ENCODE measurements at regions not wholly inside any gene's neighbourhood (a gene's known extent, or its start where the extent isn't known, plus 50 kb on each side); places are given as distances from the start of the nearest gene placed in this dataset.

GRCh38 chr5:163360656-163361055 lies 76.7 kb upstream of the CCNG1 start:
- intact Hi-C loops (cut with micrococcal nuclease; ENCODE audit: unreplicated experiment) (no loop called here), in situ Hi-C loops (cut with HindIII; ENCODE audit: low pct_unique_long_range_greater_than_20kb, low sequenced_read_pairs) (no loop called here)
- ATAC-seq: no peak
- Histone ChIP-seq H3K4me1 (ENCODE audit: control insufficient read depth, insufficient read depth, low read length) (no peaks in the 10 kb centered on the region), H3K27ac (ENCODE audit: low read length) (no peak overlapping the region), H3K9me3 (ENCODE audit: control insufficient read depth, insufficient read depth, low read depth, low read length) (0 out of 2 replicates have a peak, but pooled peaks cover 3% of the 10 kb centered on the region), H3K4me3 (ENCODE audit: low read depth in 2 of 2, low read length in 2 of 2) (no peak overlapping the region), H3K27me3 (ENCODE audit: control insufficient read depth, insufficient read depth, low read length) (no peaks in the 10 kb centered on the region), H3K36me3 (ENCODE audit: control insufficient read depth, insufficient read depth, low read length) (no peaks in the 10 kb centered on the region)
- no TSS peak for BruUV-seq (replicated peaks)
- POLR2A ChIA-PET: no interaction called here
- TF ChIP-seq TCF7L2 (IDR thresholded peaks at IDR 0.05; ENCODE audit: low read depth, low read length): no peak
- no peak for DNase-seq (ENCODE audit: low read depth, low spot score)
- CTCF ChIA-PET: no interaction called here

DNA sequence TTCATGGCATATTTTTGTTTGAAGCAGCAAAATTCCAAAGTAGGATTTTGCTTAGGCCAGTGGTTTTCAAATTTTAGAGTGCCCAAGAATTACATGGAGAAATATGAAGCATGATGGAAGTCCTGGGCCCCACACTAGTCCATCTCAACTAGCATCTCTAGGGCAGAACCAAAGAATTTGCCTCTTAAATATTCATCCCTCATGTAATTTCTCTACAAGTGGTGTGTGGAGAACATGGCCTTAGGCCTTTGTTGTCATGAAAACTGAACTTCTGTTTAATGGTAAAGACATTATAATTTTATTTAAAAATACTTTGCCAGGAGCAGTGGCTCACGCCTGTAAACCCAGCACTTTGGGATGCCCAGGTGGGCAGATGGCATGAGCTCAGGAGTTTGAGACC lies 75.9 kb upstream of the CCNG1 start:
- ChIA-PET CTCF (no interaction called here), POLR2A (no interaction called here)
- Histone ChIP-seq H3K9me3 (ENCODE audit: control insufficient read depth, insufficient read depth, low read depth, low read length) (0 out of 2 replicates have a peak, but pooled peaks cover 3% of the 10 kb centered on the region), H3K36me3 (ENCODE audit: control insufficient read depth, insufficient read depth, low read length) (no peaks in the 10 kb centered on the region), H3K27me3 (ENCODE audit: control insufficient read depth, insufficient read depth, low read length) (no peaks in the 10 kb centered on the region), H3K4me1 (ENCODE audit: control insufficient read depth, insufficient read depth, low read length) (no peaks in the 10 kb centered on the region), H3K27ac (ENCODE audit: low read length) (no peak overlapping the region), H3K4me3 (ENCODE audit: low read depth in 2 of 2, low read length in 2 of 2) (no peak overlapping the region)
- in situ Hi-C loops (cut with HindIII; ENCODE audit: low pct_unique_long_range_greater_than_20kb, low sequenced_read_pairs): no loop called here
- DNase-seq (ENCODE audit: low read depth, low spot score) (no peak), ATAC-seq (no peak)
- intact Hi-C loops (cut with micrococcal nuclease; ENCODE audit: unreplicated experiment): no loop called here
- no TSS peak for BruUV-seq (replicated peaks)
- no peak for TF ChIP-seq CTCF (IDR thresholded peaks at IDR 0.05)
- TF ChIP-seq POLR2AphosphoS5 (IDR thresholded peaks at IDR 0.05; ENCODE audit: low read depth, low read length): no peak
- TF ChIP-seq SIN3A (IDR thresholded peaks at IDR 0.05; ENCODE audit: borderline replicate concordance, insufficient read depth, low read depth, low read length): no peak
- TF ChIP-seq, protein P1, sequence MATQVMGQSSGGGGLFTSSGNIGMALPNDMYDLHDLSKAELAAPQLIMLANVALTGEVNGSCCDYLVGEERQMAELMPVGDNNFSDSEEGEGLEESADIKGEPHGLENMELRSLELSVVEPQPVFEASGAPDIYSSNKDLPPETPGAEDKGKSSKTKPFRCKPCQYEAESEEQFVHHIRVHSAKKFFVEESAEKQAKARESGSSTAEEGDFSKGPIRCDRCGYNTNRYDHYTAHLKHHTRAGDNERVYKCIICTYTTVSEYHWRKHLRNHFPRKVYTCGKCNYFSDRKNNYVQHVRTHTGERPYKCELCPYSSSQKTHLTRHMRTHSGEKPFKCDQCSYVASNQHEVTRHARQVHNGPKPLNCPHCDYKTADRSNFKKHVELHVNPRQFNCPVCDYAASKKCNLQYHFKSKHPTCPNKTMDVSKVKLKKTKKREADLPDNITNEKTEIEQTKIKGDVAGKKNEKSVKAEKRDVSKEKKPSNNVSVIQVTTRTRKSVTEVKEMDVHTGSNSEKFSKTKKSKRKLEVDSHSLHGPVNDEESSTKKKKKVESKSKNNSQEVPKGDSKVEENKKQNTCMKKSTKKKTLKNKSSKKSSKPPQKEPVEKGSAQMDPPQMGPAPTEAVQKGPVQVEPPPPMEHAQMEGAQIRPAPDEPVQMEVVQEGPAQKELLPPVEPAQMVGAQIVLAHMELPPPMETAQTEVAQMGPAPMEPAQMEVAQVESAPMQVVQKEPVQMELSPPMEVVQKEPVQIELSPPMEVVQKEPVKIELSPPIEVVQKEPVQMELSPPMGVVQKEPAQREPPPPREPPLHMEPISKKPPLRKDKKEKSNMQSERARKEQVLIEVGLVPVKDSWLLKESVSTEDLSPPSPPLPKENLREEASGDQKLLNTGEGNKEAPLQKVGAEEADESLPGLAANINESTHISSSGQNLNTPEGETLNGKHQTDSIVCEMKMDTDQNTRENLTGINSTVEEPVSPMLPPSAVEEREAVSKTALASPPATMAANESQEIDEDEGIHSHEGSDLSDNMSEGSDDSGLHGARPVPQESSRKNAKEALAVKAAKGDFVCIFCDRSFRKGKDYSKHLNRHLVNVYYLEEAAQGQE (IDR thresholded peaks at IDR 0.05; ENCODE audit: insufficient read depth in 1 of 2, low read depth in 2 of 2, low read length in 1 of 2): no peak
- TF ChIP-seq TCF7L2 (IDR thresholded peaks at IDR 0.05; ENCODE audit: low read depth, low read length): no peak

DNA sequence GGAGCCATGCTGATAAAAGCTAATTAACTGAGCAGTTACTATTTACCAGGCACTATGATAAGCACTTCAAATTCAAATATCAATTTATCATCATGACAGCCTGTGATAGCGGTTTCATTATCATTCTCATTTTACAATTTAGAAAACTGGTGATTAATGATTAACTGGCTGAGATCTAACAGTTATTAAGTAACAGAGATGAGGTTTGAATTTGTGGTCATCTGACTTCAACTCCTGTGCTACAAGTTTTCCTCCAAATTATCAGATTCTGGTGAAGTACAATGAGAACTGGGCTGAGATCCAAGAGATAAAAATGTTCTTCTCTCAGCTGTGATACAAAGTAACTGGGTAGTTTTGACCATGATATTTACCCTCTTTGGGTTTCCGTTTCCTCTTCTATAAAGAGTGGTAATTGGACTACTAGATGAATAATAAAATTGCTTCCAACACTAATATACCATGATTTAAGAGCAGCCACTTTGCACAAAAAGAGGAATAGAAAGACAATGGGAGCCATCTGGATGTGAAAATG lies 74.5 kb upstream of the CCNG1 start:
- H3K36me3 ChIP-seq (ENCODE audit: control insufficient read depth, insufficient read depth, low read length): no peaks in the 10 kb centered on the region
- no peaks in the 10 kb centered on the region for H3K27me3 ChIP-seq (ENCODE audit: control insufficient read depth, insufficient read depth, low read length)
- TF ChIP-seq, protein P1 (IDR thresholded peaks at IDR 0.05; ENCODE audit: insufficient read depth in 1 of 2, low read depth in 2 of 2, low read length in 1 of 2): no peak
- TF ChIP-seq POLR2AphosphoS5 (IDR thresholded peaks at IDR 0.05; ENCODE audit: low read depth, low read length) (no peak), TCF7L2 (IDR thresholded peaks at IDR 0.05; ENCODE audit: low read depth, low read length) (no peak), SIN3A (IDR thresholded peaks at IDR 0.05; ENCODE audit: borderline replicate concordance, insufficient read depth, low read depth, low read length) (no peak), CTCF (IDR thresholded peaks at IDR 0.05) (no peak)
- no peak overlapping the region for H3K27ac ChIP-seq (ENCODE audit: low read length)
- H3K9me3 ChIP-seq (ENCODE audit: control insufficient read depth, insufficient read depth, low read depth, low read length): 0 out of 2 replicates have a peak, but pooled peaks cover 3% of the 10 kb centered on the region
- ATAC-seq (no peak), DNase-seq (ENCODE audit: low read depth, low spot score) (no peak)
- H3K4me3 ChIP-seq (ENCODE audit: low read depth in 2 of 2, low read length in 2 of 2): no peak overlapping the region
- intact Hi-C loops (cut with micrococcal nuclease; ENCODE audit: unreplicated experiment) (no loop called here), in situ Hi-C loops (cut with HindIII; ENCODE audit: low pct_unique_long_range_greater_than_20kb, low sequenced_read_pairs) (no loop called here)
- ChIA-PET CTCF (no interaction called here), POLR2A (no interaction called here)
- H3K4me1 ChIP-seq (ENCODE audit: control insufficient read depth, insufficient read depth, low read length): no peaks in the 10 kb centered on the region
- no TSS peak for BruUV-seq (replicated peaks)

All from Panc1 (cell line).